Esophagus muscularis mucosa (tissue), 4 donors: ENCODE measurements at regions not wholly inside any gene's neighbourhood (a gene's known extent, or its start where the extent isn't known, plus 50 kb on each side); places are given as distances from the start of the nearest gene placed in this dataset.
A peak's percentile ranks its signal among the peaks of the same experiment; 100 is the strongest.

Experiments
- DNase-seq: peaks from one replicate; pipeline ENCODE4 v3.0.0-alpha.2; 2017; ENCODE audit errors: extremely low spot score
- H3K27ac ChIP-seq, 4 donors: fragments of 200-600 bp; sonication (generic); replicated peaks in 1 of 4; 1 replicate in 3 of 4; 2 replicates in 1 of 4; pipeline ENCODE4 v1.5.1; 2016 to 2019; ENCODE audit warnings: mild to moderate bottlenecking in 1 of 4
- H3K27me3 ChIP-seq, 4 donors: fragments of 200-600 bp; sonication (generic); one replicate each; pipeline versions ENCODE4 v1.5.1 to v1.6.0; 2016 to 2019
- H3K36me3 ChIP-seq, 4 donors: fragments of 200-600 bp; sonication (generic); one replicate each; pipeline ENCODE4 v1.5.1; 2016 to 2019
- H3K4me1 ChIP-seq, 4 donors: fragments of 200-600 bp; sonication (generic); one replicate each; pipeline ENCODE4 v1.5.1; 2016 to 2019
- H3K4me3 ChIP-seq, 4 donors: fragments of 200-600 bp; sonication (generic); 1 replicate in 2 of 4; 2 replicates in 2 of 4; pipeline ENCODE4 v1.5.1; 2016 to 2019; ENCODE audit warnings: mild to moderate bottlenecking in 4 of 4, moderate library complexity in 1 of 4
- H3K9me3 ChIP-seq, 4 donors: fragments of 200-600 bp; sonication (generic); 1 replicate in 3 of 4; 2 replicates in 1 of 4; pipeline ENCODE4 v1.5.1; 2016 to 2019
- EP300 ChIP-seq: sonication (generic); formaldehyde crosslinking; IDR thresholded peaks from one replicate; pipeline ENCODE4 v1.6.1; 2017; ENCODE audit warnings: antibody characterized with exemption
- POLR2A ChIP-seq: fragments of 450-650 bp; IDR thresholded peaks from one replicate; pipeline ENCODE4 v1.6.1; 2017; ENCODE audit warnings: antibody characterized with exemption, moderate library complexity, mild to moderate bottlenecking, low read depth
- POLR2AphosphoS5 ChIP-seq, 2 donors: sonication (generic); formaldehyde crosslinking; IDR thresholded peaks; one replicate each; pipeline ENCODE4 v1.6.1; 2017; ENCODE audit warnings: antibody characterized with exemption in 2 of 2
- WGBS: methylation state at CpG from one replicate; pipeline ENCODE4 v1.1.5; 2018; 5-methylcytosine and 5-hydroxymethylcytosine counted together
- intact Hi-C: fragments of 100-400 bp; cut with DNase I; formaldehyde crosslinking; loops from one replicate; pipeline ENCODE4 v1.15.1; 2023
- TF ChIP-seq, protein P1 (sequence below), 3 experiments: fragments of 200-600 bp in 2 of 3; fragments of 450-650 bp in 1 of 3; sonication (generic) in 2 of 3; IDR thresholded peaks; one replicate each; pipeline ENCODE4 v1.5.1; 2017 to 2019; ENCODE audit warnings: antibody characterized with exemption in 3 of 3, mild to moderate bottlenecking in 2 of 3, moderate library complexity in 1 of 3

DNA sequence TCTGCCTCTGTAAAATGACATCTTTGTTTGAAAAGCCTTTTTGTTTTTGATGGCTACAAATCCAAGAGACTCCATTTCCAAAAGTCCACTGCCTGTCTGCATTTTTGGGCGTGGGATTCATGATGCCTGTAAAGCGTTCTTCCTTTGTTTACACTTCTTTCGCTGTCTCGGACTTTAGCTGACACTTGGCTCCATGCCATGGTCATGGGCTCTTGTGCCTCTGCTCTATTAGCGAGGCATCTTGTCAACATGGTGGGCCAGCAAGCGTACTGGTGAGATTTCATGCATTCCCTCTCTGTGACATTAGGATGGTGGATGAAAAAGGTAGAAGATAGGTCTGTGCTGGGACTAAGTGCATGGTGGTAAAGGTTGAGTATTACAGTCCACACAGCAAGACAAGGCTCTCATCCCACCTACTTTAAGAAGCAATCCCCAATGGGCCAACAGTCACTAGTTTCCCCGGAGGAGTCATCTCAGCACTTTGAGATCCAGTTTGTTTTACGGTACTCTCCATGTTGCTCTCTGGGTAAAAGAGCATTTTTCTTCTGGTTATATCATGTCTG is 298.2 kb upstream of the KLF3 start:
- TF ChIP-seq POLR2A (no peak), POLR2AphosphoS5 (IDR thresholded peaks at IDR 0.05) (no peak), EP300 (no peak)
- TF ChIP-seq, protein P1, sequence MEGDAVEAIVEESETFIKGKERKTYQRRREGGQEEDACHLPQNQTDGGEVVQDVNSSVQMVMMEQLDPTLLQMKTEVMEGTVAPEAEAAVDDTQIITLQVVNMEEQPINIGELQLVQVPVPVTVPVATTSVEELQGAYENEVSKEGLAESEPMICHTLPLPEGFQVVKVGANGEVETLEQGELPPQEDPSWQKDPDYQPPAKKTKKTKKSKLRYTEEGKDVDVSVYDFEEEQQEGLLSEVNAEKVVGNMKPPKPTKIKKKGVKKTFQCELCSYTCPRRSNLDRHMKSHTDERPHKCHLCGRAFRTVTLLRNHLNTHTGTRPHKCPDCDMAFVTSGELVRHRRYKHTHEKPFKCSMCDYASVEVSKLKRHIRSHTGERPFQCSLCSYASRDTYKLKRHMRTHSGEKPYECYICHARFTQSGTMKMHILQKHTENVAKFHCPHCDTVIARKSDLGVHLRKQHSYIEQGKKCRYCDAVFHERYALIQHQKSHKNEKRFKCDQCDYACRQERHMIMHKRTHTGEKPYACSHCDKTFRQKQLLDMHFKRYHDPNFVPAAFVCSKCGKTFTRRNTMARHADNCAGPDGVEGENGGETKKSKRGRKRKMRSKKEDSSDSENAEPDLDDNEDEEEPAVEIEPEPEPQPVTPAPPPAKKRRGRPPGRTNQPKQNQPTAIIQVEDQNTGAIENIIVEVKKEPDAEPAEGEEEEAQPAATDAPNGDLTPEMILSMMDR (IDR thresholded peaks at IDR 0.05): no peak
- DNase-seq: no peak
- Histone ChIP-seq H3K27ac (peak overlapping the region; percentile 9 to 46 (median 32)), H3K27me3 (no peaks in the 10 kb centered on the region), H3K36me3 (no peaks in the 10 kb centered on the region), H3K4me3 (no peak overlapping the region), H3K9me3 (no peaks in the 10 kb centered on the region), H3K4me1 (peaks cover 13 to 32% (median 28%) of the 10 kb centered on the region in 4 donors)
- WGBS: 70% methylated on average over 8 of the region's 8 CpGs
- intact Hi-C loops: no loop called here

DNA sequence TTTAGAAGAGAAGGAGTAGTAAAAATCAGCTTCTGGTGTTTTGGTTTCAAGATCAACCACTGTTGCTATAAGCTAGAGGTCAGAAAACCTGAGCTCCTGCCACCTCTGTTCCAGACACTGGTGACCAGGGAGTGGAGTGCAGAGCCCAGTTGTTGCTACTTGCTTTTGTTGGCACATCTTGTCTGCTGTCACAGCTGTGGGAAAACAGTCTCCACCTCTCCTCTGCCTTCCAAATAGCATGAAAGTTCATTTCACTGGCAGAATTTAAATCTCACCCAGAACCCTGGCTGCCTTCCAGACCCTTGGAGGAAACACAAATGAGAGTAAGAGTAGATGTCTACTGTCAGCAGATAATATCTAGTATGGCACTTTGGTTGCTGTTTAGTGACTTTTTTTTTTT is 297.5 kb upstream of the KLF3 start:
- Histone ChIP-seq H3K36me3 (no peaks in the 10 kb centered on the region), H3K27ac (peak overlapping the region; percentile 9 to 46 (median 32)), H3K4me3 (no peak overlapping the region), H3K4me1 (peaks cover 17 to 38% (median 31%) of the 10 kb centered on the region in 4 donors), H3K27me3 (no peaks in the 10 kb centered on the region), H3K9me3 (no peaks in the 10 kb centered on the region)
- TF ChIP-seq, protein P1 (IDR thresholded peaks at IDR 0.05): no peak
- TF ChIP-seq EP300 (no peak), POLR2AphosphoS5 (IDR thresholded peaks at IDR 0.05) (no peak)
- no peak for DNase-seq
- intact Hi-C loops: no loop called here

DNA sequence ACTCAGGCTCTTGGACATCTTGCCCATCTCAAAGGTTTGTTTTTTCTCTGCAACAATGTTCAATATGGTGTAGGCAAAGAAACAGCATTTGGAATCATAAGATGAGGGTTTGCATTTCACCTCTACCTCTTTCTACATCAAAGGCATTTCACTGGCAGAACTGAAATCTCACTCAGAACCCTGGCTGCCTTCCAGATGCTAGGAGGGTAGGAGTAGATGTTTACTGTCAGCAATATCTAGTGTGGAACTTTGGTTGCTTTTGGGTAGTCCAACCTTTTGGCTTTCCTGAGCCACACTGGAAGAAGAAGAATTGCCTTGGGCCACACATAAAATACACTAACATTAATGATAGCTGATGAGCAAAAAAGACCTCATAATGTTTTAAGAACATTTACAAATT is 297.0 kb upstream of the KLF3 start:
- no peak overlapping the region for H3K4me3 ChIP-seq
- H3K36me3 ChIP-seq: no peaks in the 10 kb centered on the region
- intact Hi-C loops: no loop called here
- no peaks in the 10 kb centered on the region for H3K27me3 ChIP-seq
- DNase-seq: no peak
- no peak for TF ChIP-seq POLR2A
- no peak for TF ChIP-seq EP300
- no peak for TF ChIP-seq POLR2AphosphoS5 (IDR thresholded peaks at IDR 0.05)
- TF ChIP-seq, protein P1 (IDR thresholded peaks at IDR 0.05): no peak
- H3K9me3 ChIP-seq: no peaks in the 10 kb centered on the region
- peak overlapping the region in 3 of 4 donors; percentile 28 to 46 (median 31) for H3K27ac ChIP-seq
- peaks cover 17 to 38% (median 31%) of the 10 kb centered on the region in 4 donors for H3K4me1 ChIP-seq

DNA sequence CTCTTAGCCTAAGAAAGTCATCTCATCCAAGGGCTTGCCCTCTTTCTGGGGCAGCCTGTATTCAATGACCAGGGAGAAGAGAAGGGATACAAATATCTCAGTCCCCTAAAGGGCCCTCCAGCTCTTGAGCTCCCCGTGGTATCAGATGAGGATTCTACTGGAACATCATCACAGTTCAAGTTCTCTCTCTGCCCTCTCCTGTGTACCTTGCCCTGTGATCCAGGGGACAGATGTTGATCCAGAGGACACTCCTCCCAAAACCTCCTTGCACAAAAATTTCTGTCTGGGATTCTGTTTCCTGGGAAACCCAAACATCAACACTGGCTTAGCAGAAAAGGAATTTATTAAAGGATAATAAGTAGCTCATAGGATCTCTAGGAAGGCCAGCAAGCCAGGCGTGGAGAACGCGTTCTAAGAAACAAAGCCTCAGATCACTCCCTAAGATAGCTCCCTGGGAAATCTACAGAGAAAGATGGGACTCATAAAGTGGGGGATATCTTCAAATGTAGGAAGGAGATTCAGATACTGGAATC is 296.3 kb upstream of the KLF3 start:
- peaks cover 17 to 38% (median 31%) of the 10 kb centered on the region in 4 donors for H3K4me1 ChIP-seq
- no peaks in the 10 kb centered on the region for H3K36me3 ChIP-seq
- intact Hi-C loops: no loop called here
- H3K9me3 ChIP-seq: no peaks in the 10 kb centered on the region
- peak overlapping the region in 3 of 4 donors; percentile 10 to 31 (median 31) for H3K27ac ChIP-seq
- no peaks in the 10 kb centered on the region for H3K27me3 ChIP-seq
- 52% methylated on average over 4 of the region's 4 CpGs for WGBS
- no peak overlapping the region for H3K4me3 ChIP-seq
- TF ChIP-seq, protein P1 (IDR thresholded peaks at IDR 0.05): no peak
- TF ChIP-seq POLR2A: no peak
- no peak for DNase-seq

DNA sequence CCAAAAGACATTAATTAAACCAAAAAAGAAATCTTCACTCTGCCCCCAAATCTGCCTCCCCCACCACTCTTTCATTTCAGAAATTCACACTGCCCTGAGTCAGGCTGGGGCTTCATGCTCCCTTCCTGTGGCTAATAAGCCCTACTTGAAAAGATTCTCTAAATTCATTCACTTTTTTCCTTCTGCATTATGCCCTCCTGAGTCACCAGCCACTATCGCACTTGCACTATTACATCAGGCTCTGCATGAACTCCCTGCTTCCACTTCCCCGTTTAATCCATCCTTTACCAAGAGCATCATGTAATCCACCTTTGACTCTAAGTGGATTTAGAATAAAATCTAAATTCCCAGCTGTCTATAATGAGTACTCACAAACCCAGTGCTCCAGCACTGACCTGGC is 295.4 kb upstream of the KLF3 start:
- Histone ChIP-seq H3K27me3 (no peaks in the 10 kb centered on the region), H3K27ac (no peak overlapping the region), H3K36me3 (no peaks in the 10 kb centered on the region), H3K4me3 (no peak overlapping the region), H3K4me1 (peaks cover 17 to 38% (median 31%) of the 10 kb centered on the region in 4 donors), H3K9me3 (no peaks in the 10 kb centered on the region)
- no peak for TF ChIP-seq EP300
- no peak for TF ChIP-seq POLR2AphosphoS5 (IDR thresholded peaks at IDR 0.05)
- no peak for TF ChIP-seq POLR2A
- TF ChIP-seq, protein P1 (IDR thresholded peaks at IDR 0.05): no peak
- intact Hi-C loops: no loop called here
- no peak for DNase-seq
- WGBS: 85% methylated on average over 2 of the region's 2 CpGs
